ENCODE measurements at regions not wholly inside any gene's neighbourhood (a gene's known extent, or its start where the extent isn't known, plus 50 kb on each side); places are given as distances from the start of the nearest gene placed in this dataset.

- Mint-ChIP-seq H3K27ac (no peak overlapping the region), H3K4me3 (no peak overlapping the region), H3K27me3 (ENCODE audit: low read depth in 2 of 2) (peaks cover 7 to 16% of the 10 kb centered on the region in 2 donors), H3K36me3 (no peaks in the 10 kb centered on the region), H3K9me3 (no peaks in the 10 kb centered on the region), H3K4me1 (no peaks in the 10 kb centered on the region)
- TF ChIP-seq, protein P1, sequence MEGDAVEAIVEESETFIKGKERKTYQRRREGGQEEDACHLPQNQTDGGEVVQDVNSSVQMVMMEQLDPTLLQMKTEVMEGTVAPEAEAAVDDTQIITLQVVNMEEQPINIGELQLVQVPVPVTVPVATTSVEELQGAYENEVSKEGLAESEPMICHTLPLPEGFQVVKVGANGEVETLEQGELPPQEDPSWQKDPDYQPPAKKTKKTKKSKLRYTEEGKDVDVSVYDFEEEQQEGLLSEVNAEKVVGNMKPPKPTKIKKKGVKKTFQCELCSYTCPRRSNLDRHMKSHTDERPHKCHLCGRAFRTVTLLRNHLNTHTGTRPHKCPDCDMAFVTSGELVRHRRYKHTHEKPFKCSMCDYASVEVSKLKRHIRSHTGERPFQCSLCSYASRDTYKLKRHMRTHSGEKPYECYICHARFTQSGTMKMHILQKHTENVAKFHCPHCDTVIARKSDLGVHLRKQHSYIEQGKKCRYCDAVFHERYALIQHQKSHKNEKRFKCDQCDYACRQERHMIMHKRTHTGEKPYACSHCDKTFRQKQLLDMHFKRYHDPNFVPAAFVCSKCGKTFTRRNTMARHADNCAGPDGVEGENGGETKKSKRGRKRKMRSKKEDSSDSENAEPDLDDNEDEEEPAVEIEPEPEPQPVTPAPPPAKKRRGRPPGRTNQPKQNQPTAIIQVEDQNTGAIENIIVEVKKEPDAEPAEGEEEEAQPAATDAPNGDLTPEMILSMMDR (IDR thresholded peaks at IDR 0.05) = no peak
- H3K4me1 ChIP-seq (ENCODE audit: control insufficient read depth, insufficient read depth, low read length) = no peaks in the 10 kb centered on the region
- H3K27ac ChIP-seq (ENCODE audit: low read length) = no peak overlapping the region
- WGBS (ENCODE audit: insufficient coverage) = 66% methylated on average over 2 of the region's 2 CpGs
- H3K4me3 ChIP-seq (ENCODE audit: low read length) = no peak overlapping the region
- H3K9me3 ChIP-seq (ENCODE audit: control insufficient read depth, insufficient read depth, low read length) = no peaks in the 10 kb centered on the region
- H3K36me3 ChIP-seq (ENCODE audit: control insufficient read depth, insufficient read depth, low read length) = no peaks in the 10 kb centered on the region
- no peaks in the 10 kb centered on the region for H3K27me3 ChIP-seq (ENCODE audit: control insufficient read depth, insufficient read depth, low read length)
- no peak for ATAC-seq
- intact Hi-C loops (cut with micrococcal nuclease) = no loop called here
- DNase-seq = no peak
Observed at GRCh38 chr10:10332786-10333185, 684.9 kb upstream of the CELF2 start.

DNA sequence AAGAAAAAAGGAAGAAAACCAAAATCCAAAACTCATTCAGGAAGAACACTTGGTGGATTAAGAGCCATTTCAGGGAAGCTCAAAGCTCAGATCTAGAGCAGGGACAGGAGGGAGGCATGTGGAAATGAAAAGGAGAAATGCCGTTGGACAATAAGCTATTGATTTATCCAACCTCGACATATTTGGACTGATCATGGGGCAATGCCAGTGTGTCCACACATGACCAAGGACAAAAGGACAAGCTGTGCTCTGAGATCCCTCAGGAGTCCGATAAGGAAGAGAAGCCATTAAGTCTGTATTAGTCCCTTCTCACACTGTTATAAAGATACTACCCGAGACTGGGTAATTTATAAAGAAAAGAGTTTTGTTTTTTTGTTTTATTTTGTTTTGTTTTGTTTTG is 684.0 kb upstream of the CELF2 start:
- no peak overlapping the region for H3K4me3 Mint-ChIP-seq
- Histone ChIP-seq H3K36me3 (ENCODE audit: control insufficient read depth, insufficient read depth, low read length) (no peaks in the 10 kb centered on the region), H3K9me3 (ENCODE audit: control insufficient read depth, insufficient read depth, low read length) (no peaks in the 10 kb centered on the region), H3K27ac (ENCODE audit: low read length) (no peak overlapping the region), H3K27me3 (ENCODE audit: control insufficient read depth, insufficient read depth, low read length) (no peaks in the 10 kb centered on the region), H3K4me1 (ENCODE audit: control insufficient read depth, insufficient read depth, low read length) (no peaks in the 10 kb centered on the region), H3K4me3 (ENCODE audit: low read length) (no peak overlapping the region)
- WGBS (ENCODE audit: insufficient coverage) = 100% methylated on average over 2 of the region's 4 CpGs
- no peaks in the 10 kb centered on the region for H3K9me3 Mint-ChIP-seq
- H3K4me1 Mint-ChIP-seq = no peaks in the 10 kb centered on the region
- ATAC-seq (no peak), DNase-seq (no peak)
- intact Hi-C loops (cut with micrococcal nuclease) = no loop called here
- TF ChIP-seq, protein P1 (IDR thresholded peaks at IDR 0.05) = no peak
- no peak overlapping the region for H3K27ac Mint-ChIP-seq
- no peaks in the 10 kb centered on the region for H3K36me3 Mint-ChIP-seq
- peaks cover 7 to 16% of the 10 kb centered on the region in 2 donors for H3K27me3 Mint-ChIP-seq (ENCODE audit: low read depth in 2 of 2)

DNA sequence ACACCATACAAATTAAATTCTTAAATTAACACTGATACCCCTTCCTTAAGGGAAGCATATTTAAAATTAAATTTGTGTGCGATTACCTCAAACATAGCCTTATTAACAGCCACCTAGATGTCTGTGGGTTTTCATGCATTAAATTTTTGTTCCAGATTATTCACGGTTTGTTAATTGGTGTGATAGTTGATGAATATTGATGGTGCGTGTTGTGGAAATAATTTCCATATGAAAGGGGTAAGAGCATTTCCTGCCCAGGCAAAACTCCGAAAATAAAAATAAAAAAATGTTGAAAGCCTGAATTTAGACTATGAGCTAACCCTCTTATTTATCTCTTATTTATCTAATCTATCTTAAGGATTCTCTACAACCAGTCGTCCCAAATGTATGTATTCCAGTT is 679.3 kb upstream of the CELF2 start:
- intact Hi-C loops (cut with micrococcal nuclease) = no loop called here
- H3K9me3 Mint-ChIP-seq = no peaks in the 10 kb centered on the region

More for the DNA sequence above, 679.3 kb upstream of the CELF2 start:
- TF ChIP-seq, protein P1 (IDR thresholded peaks at IDR 0.05) = no peak
- DNase-seq = no peak
- Mint-ChIP-seq H3K4me3 (no peak overlapping the region), H3K4me1 (no peaks in the 10 kb centered on the region), H3K36me3 (no peaks in the 10 kb centered on the region), H3K27ac (no peak overlapping the region), H3K27me3 (ENCODE audit: low read depth in 2 of 2) (peaks cover 7 to 11% of the 10 kb centered on the region in 2 donors)
- Histone ChIP-seq H3K27ac (ENCODE audit: low read length) (no peak overlapping the region), H3K27me3 (ENCODE audit: control insufficient read depth, insufficient read depth, low read length) (no peaks in the 10 kb centered on the region), H3K4me1 (ENCODE audit: control insufficient read depth, insufficient read depth, low read length) (no peaks in the 10 kb centered on the region), H3K36me3 (ENCODE audit: control insufficient read depth, insufficient read depth, low read length) (no peaks in the 10 kb centered on the region), H3K9me3 (ENCODE audit: control insufficient read depth, insufficient read depth, low read length) (no peaks in the 10 kb centered on the region), H3K4me3 (ENCODE audit: low read length) (no peak overlapping the region)
- 94% methylated on average over 3 of the region's 5 CpGs for WGBS (ENCODE audit: insufficient coverage)
- no peak for ATAC-seq
